GM19372 (cell line): ENCODE measurements at regions not wholly inside any gene's neighbourhood (a gene's known extent, or its start where the extent isn't known, plus 50 kb on each side); places are given as distances from the start of the nearest gene placed in this dataset.

Experiments used
- ATAC-seq: cut with Tn5 transposase; IDR thresholded peaks from one replicate; pipeline ENCODE4 v1.9.1; 2021; ENCODE audit warnings: mild to moderate bottlenecking, low read depth, moderate library complexity; ENCODE audit not compliant: unreplicated experiment

- no peak for ATAC-seq
Measured at GRCh38 chr13:81671064-81671463, 1330.1 kb upstream of the SPRY2 start.

- ATAC-seq: no peak
Measured at GRCh38 chr13:81670048-81670447, 1329.1 kb upstream of the SPRY2 start.

DNA sequence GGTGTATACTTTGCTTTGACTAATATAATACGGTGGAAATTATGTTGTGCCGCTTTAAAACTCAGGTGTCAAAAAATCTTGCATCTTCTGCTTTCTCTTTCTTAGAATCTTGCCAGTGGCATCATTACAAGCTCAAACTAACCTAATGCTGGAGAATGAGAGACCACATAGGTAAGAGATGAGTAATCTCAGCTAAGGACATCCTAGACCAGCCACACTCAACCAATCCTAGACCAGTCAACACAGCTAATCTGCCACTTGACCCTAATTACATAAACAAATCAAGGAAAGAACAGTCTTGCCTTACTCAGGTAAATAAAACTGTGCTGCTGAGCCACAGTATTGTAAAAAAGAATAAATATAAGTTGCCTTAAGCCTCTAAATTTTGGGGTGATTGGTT is 1323.9 kb upstream of the SPRY2 start:
- ATAC-seq: no peak

DNA sequence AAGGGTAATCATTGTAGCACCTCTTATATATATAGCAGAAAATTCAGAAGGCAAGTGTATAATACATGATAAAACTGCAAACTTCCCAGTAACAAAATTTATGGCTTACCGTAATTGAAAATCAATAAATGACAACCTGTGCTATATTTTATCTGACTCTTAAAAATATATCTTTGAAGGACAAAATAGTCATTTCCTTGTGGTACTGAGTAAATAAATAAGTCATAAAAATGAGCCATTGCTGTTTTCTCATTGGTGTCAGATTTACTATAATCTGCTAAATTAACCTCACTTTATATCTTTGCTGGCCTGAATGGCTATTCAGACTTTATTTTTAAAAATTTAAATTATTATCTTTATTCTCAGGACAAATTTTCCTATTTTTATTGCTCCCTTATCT is 1319.1 kb upstream of the SPRY2 start:
- no peak for ATAC-seq

GRCh38 chr13:81658598-81659370 is 1317.9 kb upstream of the SPRY2 start:
- no peak for ATAC-seq

GRCh38 chr13:81639984-81640582 is 1299.2 kb upstream of the SPRY2 start:
- ATAC-seq: no peak

- ATAC-seq: no peak
Measured at GRCh38 chr13:81637457-81637856, 1296.5 kb upstream of the SPRY2 start.

GRCh38 chr13:81636120-81636519 is 1295.2 kb upstream of the SPRY2 start:
- no peak for ATAC-seq

- no peak for ATAC-seq
Measured at GRCh38 chr13:81615031-81615430, 1274.1 kb upstream of the SPRY2 start.

DNA sequence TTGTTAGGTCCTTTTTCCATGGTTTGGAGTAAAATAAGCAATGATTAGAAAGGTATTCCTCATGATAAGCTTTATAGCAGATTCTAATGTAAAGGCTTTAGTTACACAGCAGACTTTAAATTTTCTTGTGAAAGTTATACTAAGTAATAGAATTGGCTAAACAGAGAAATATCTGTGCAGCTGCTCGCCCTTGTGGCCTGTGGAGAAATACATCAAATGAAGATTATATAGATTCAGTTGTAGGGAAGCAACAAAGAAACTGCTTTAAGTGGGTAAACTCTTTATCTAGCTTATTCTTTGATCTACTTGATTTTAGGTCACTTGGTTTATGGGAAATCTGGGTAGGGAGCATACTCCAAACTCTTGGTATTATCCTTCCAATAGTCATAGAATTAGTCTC is 1269.7 kb upstream of the SPRY2 start:
- no peak for ATAC-seq

DNA sequence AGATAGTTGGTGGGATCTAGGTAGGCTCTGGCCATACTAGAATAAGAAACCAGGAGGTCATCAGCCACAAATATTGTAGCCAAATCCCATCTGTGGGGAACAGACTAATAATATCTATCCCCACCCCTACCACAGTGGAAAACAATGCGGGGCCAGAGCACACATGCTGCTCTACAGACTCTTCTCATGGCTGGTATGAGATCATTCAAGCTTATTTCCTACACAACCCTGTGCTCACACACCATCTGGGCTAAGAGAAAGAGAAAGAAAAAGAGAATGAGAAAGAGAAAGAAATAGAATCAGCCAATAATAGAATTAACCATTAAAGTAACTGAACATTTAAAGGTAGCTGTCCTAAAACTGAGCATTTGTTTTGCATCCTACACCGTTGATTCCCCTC is 1268.4 kb upstream of the SPRY2 start:
- no peak for ATAC-seq

GRCh38 chr13:81606074-81606473 is 1265.1 kb upstream of the SPRY2 start:
- no peak for ATAC-seq

GRCh38 chr13:81602241-81602640 is 1261.3 kb upstream of the SPRY2 start:
- ATAC-seq: no peak

DNA sequence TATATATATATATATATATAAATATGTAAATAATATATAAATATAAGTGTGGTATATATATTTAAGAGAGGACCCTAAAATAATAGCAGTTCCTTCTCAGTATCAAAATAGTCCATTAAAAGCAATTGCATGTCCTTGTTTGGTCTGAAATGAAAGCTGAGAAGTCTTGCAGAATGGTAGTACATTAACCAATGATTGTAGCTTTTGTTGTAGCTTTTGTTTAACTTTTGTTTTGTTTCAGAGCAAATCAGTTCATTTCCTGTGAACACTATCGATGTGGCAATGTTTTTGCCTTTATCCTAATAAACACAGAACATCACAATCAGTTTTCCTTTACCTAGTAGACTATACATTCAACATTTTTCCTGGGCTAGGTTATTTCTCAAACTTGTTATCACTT is 1256.2 kb upstream of the SPRY2 start:
- no peak for ATAC-seq

DNA sequence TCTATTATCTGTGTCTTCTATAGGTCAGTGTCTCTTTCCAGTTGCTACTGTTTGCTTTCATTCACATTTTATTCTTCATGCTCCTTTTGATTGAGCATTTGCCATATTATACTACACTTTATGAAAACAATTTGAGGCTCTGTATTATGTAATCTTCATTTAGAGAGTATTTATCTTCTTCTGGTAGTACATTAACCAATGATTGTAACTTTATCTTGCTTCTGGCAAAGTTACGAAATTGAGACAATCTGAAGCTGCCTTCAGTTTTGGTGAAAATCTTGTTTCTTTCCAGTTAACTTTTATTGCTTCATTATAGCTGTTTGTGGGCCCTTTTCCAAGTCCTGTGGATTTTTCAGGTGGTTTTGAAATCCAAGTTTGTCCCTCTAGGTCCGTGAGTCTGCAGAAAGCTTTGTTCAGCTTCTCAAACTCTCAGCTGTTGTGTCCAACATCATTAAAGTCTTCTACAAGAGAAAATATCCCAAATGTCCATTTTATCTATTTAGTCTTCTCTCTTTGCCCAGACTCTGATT is 1255.4 kb upstream of the SPRY2 start:
- ATAC-seq: no peak

DNA sequence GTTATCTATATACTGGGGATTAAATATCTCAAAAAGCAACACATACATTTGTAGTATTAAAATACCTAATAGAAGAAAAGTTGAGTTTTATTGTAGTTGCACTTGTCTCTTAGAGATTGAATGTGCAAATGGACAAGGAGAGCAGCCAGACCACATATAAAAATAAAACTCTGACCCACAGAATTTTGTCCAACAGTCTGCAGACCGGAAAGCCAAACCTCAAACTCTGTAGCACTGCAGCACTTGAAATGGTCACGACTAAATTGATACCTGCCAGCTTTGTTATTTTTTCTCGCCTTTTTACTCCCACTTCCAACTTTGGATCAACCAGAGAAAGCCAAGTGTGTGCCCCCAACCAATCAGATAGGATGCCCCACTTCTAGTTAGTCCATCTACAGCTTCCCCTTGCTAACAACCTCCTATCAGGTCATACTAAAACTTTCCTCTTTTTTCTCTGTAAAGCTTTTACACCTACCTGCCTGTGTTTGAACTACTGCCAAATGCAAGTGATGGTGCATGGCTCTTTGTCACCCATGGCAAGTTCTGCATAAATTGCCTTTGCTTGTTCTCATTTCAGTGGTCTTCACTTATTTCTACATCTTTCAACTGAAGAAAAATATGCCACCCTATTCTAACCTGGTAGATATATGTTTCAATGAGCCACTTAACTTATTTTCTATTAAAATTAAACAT is 1250.7 kb upstream of the SPRY2 start:
- no peak for ATAC-seq

DNA sequence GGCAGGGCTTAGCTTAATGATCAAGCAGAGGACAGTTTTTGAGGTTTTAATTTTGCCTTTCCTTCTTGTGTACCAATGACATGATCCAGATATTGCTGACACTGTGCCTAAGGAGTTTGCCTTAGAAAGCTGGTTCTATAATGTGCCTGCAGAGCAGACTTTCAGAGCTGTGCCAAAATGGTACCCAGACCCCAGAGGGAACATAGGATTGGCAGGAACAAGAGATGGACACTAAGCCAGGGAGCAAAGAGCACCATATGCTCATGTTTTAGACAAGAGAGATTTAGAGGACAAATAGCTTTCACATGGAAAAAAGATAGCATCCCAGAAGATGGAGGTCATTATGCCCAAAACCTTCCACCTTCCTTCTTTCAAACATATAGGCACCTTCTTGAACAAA is 1241.5 kb upstream of the SPRY2 start:
- ATAC-seq: no peak

- ATAC-seq: no peak
Measured at GRCh38 chr13:81577601-81578195, 1236.8 kb upstream of the SPRY2 start.

GRCh38 chr13:81568824-81569223 is 1227.9 kb upstream of the SPRY2 start:
- no peak for ATAC-seq

- no peak for ATAC-seq
Measured at GRCh38 chr13:81565849-81566248, 1224.9 kb upstream of the SPRY2 start.

- no peak for ATAC-seq
Measured at GRCh38 chr13:81563091-81563490, 1222.2 kb upstream of the SPRY2 start.
